ENCODE measurements at regions not wholly inside any gene's neighbourhood (a gene's known extent, or its start where the extent isn't known, plus 50 kb on each side); places are given as distances from the start of the nearest gene placed in this dataset.
"Not testable (repeated sequence)": the region's sequence is repeated elsewhere in the genome, so short reads cannot be mapped to it uniquely, and the experiment has no call there.

- not testable (repeated sequence) for TF ChIP-seq CTCF, POLR2AphosphoS5, POLR2A (IDR thresholded peaks at IDR 0.05)
These were observed 125.5 kb upstream of the CCZ1B start for GRCh38 chr7:6951553-6951952.

All from sigmoid colon (tissue), 4 donors.